BE2C (cell line): ENCODE measurements at regions not wholly inside any gene's neighbourhood (a gene's known extent, or its start where the extent isn't known, plus 50 kb on each side); places are given as distances from the start of the nearest gene placed in this dataset.

Experiments
- DNase-seq: peaks from one replicate; pipeline ENCODE4 v3.0.0-alpha.2; 2020
- H3K27me3 ChIP-seq: fragments of 250-450 bp; sonication (Bioruptor Pico); 2 replicates; pipeline ENCODE4 v1.5.1; 2020; ENCODE audit warnings: mild to moderate bottlenecking
- H3K36me3 ChIP-seq: fragments of 250-450 bp; sonication (Bioruptor Pico); 2 replicates; pipeline ENCODE4 v1.5.1; 2020; ENCODE audit warnings: mild to moderate bottlenecking
- H3K4me1 ChIP-seq: fragments of 250-450 bp; sonication (Bioruptor Pico); 2 replicates; pipeline ENCODE4 v1.5.1; 2020
- H3K4me3 ChIP-seq: 2 replicates; pipeline ENCODE4 v1.5.1; 2011; ENCODE audit warnings: low read depth, low read length
- H3K9me3 ChIP-seq: fragments of 250-450 bp; sonication (Bioruptor Pico); 2 replicates; pipeline ENCODE4 v1.5.1; 2020
- CTCF ChIP-seq: IDR thresholded peaks from 2 replicates; pipeline ENCODE4 v1.5.1; 2012; ENCODE audit warnings: mild to moderate bottlenecking, low read depth, low read length

- Histone ChIP-seq H3K9me3 (no peaks in the 10 kb centered on the region; the same call in 1 of the 2 replicates), H3K27me3 (no peaks in the 10 kb centered on the region), H3K4me1 (peaks cover 12% of the 10 kb centered on the region), H3K4me3 (no peak overlapping the region), H3K36me3 (no peaks in the 10 kb centered on the region)
- TF ChIP-seq CTCF: no peak
- no peak for DNase-seq
Measured at GRCh38 chr6:92538926-92539325, 880.4 kb downstream of the EPHA7 start.

GRCh38 chr6:92538275-92538674 is 881.1 kb downstream of the EPHA7 start:
- Histone ChIP-seq H3K9me3 (no peaks in the 10 kb centered on the region; the same call in 1 of the 2 replicates), H3K4me1 (peaks cover 12% of the 10 kb centered on the region), H3K4me3 (no peak overlapping the region), H3K27me3 (no peaks in the 10 kb centered on the region), H3K36me3 (no peaks in the 10 kb centered on the region)
- DNase-seq: no peak
- no peak for TF ChIP-seq CTCF

GRCh38 chr6:92534109-92534508 is 885.2 kb downstream of the EPHA7 start:
- no peak for TF ChIP-seq CTCF
- Histone ChIP-seq H3K4me1 (peaks cover 14% of the 10 kb centered on the region), H3K9me3 (no peaks in the 10 kb centered on the region), H3K36me3 (no peaks in the 10 kb centered on the region), H3K4me3 (no peak overlapping the region), H3K27me3 (no peaks in the 10 kb centered on the region)
- no peak for DNase-seq

GRCh38 chr6:92522589-92522988 is 896.8 kb downstream of the EPHA7 start:
- Histone ChIP-seq H3K36me3 (no peaks in the 10 kb centered on the region), H3K9me3 (no peaks in the 10 kb centered on the region; the same call in 1 of the 2 replicates), H3K27me3 (no peaks in the 10 kb centered on the region), H3K4me1 (no peaks in the 10 kb centered on the region), H3K4me3 (no peak overlapping the region)
- DNase-seq: no peak
- no peak for TF ChIP-seq CTCF

- Histone ChIP-seq H3K4me1 (no peaks in the 10 kb centered on the region), H3K27me3 (no peaks in the 10 kb centered on the region), H3K4me3 (no peak overlapping the region), H3K9me3 (no peaks in the 10 kb centered on the region; the same call in 1 of the 2 replicates), H3K36me3 (no peaks in the 10 kb centered on the region)
- DNase-seq: no peak
- TF ChIP-seq CTCF: no peak
Measured at GRCh38 chr6:92521553-92521952, 897.8 kb downstream of the EPHA7 start.

GRCh38 chr6:92510137-92510536 is 909.2 kb downstream of the EPHA7 start:
- Histone ChIP-seq H3K4me3 (no peak overlapping the region), H3K9me3 (no peaks in the 10 kb centered on the region)

More at GRCh38 chr6:92510137-92510536, 909.2 kb downstream of the EPHA7 start:
- no peak for TF ChIP-seq CTCF
- DNase-seq: no peak
- H3K4me1 ChIP-seq: peaks cover 3% of the 10 kb centered on the region; the same call in 1 of the 2 replicates
- no peaks in the 10 kb centered on the region for H3K36me3 ChIP-seq
- no peaks in the 10 kb centered on the region for H3K27me3 ChIP-seq
